Ramos (cell line): ENCODE measurements at regions not wholly inside any gene's neighbourhood (a gene's known extent, or its start where the extent isn't known, plus 50 kb on each side); places are given as distances from the start of the nearest gene placed in this dataset.

ENCODE experiments used
- in situ Hi-C: fragments of 300-500 bp; cut with MboI; formaldehyde crosslinking; loops from one replicate; pipeline ENCODE4 v1.14.3; 2022; ENCODE audit warnings: low sequenced_read_pairs; ENCODE audit not compliant: unreplicated experiment

GRCh38 chr20:11651647-11652046, 266.0 kb upstream of the BTBD3 start:
- in situ Hi-C loops: no loop called here

DNA sequence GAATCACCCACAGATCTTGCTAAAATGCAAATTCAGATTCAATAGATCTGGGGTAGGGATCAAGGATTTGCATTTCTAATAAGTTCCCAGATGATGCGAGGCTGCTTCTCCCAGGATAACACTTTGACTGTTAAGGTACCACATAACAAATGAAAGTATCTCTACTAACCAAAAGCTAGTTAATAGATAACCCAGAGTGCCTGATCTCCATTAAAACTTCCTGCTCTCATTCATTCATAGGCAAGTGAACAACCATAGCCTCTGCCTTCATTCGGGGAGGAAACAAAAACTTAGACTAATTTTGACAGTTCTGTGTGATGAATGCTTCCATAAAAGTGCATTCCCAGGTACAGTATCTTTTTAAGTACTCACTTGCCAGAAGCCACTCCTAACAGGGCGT, 265.6 kb upstream of the BTBD3 start:
- in situ Hi-C loops: no loop called here

DNA sequence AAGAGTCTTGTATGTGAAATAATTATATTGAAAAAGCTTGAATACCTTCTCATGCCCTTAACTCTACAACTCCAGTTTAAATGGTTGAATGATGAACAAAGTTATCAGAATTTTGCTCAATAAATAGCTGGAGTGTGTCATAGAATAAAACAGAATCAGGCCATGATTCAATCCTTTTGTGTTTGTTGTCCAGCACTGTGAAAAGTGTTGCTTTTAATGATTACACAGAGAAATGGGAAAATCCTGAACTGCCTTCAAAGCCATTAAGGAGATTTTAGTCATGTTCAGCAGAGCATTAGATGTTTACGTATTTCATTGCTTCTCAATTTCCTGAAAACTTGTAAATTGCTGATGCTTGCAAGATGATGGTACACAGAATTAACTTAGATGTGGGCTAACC, 262.9 kb upstream of the BTBD3 start:
- in situ Hi-C loops: no loop called here

- in situ Hi-C loops: no loop called here
These were observed 257.0 kb upstream of the BTBD3 start for GRCh38 chr20:11660673-11661072.

- in situ Hi-C loops: no loop called here
These were observed 246.6 kb upstream of the BTBD3 start for GRCh38 chr20:11671015-11671511.

DNA sequence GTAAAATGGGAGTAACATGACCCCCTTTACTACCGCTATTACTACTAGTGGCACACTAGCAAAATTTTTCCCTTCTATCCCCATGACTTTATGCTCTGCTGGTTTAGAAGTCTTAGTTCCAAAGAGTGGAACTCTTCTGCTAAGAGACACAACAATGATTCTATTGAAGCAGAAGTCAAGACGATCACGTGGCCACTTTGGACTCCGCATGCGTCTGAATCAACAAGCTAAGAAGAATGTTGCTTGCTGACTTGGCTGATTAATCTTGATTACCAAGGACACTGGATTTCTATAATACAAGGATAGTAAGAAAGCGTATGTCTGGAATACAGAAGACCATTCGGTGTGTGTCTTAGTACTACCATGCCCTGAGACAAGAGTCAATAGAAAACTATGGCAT, 244.7 kb upstream of the BTBD3 start:
- in situ Hi-C loops: no loop called here

GRCh38 chr20:11675920-11676629, 241.6 kb upstream of the BTBD3 start:
- in situ Hi-C loops: no loop called here

DNA sequence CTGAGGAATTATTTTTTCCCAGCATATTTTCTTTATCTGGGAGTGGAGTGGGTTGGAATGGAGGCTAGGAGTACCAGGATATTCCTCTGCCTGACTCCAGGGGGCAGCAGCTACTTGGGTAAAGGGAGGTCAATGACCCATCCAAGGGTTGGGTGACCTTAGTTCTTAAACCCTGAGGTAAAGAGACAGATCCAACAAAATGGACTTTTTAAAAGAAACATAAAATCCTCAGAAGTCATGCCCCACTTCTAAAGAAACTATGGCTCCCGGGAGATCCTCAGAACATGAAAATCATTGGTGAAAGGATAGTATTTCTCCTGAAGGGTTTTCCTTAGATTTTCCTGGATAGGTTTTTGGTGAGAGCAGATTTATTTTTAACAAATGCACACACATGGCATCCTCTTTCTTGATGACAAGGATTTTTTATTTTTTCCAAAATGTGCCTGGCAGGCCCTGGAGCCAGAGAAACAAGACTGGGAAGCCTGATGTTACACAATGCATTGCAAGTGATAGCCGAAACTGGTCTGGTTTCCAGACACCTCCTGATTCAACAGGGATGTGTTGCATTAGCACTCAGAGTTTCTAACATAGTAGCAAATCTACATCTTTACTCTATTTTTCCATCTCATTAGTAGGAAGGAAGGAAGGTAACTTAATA, 240.9 kb upstream of the BTBD3 start:
- in situ Hi-C loops: no loop called here

DNA sequence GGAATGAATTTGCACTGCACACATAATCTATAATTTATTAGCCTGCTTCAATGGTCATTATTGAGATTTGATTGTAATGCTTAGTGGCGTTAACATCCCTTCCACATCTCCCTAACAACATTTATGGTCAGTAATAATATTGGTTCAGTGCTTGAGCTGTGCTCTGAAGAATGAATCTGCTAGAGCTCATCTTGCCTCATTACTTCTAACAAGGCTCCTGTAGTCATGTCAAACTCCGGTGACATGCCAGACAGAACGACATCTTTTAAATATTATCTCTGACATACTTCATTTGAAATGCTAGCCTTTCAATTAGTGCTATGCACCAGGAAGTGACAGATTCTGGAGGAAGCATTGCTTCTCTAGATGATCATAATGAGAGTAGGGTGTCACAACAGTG, 240.3 kb upstream of the BTBD3 start:
- in situ Hi-C loops: no loop called here

DNA sequence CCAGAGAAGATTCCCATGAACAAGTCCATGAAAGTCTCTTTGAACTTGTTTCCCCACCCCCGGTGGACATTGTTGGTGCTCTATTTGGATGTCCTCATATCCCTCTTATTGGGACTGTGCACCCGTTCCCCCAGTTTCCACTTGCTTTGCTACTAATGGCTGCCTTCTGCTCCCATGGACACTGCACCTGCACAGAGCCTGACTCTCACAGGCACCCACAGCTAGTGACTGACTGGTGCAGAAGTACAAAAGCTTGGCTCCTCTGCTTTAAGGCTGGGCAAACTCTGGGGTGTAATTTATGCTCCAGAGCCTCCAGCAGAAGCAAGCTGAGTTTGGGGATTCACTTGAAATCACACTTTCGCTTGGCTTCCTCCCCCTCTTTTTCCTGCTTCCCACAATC, 239.9 kb upstream of the BTBD3 start:
- in situ Hi-C loops: no loop called here

GRCh38 chr20:11682285-11682684, 235.4 kb upstream of the BTBD3 start:
- in situ Hi-C loops: no loop called here

DNA sequence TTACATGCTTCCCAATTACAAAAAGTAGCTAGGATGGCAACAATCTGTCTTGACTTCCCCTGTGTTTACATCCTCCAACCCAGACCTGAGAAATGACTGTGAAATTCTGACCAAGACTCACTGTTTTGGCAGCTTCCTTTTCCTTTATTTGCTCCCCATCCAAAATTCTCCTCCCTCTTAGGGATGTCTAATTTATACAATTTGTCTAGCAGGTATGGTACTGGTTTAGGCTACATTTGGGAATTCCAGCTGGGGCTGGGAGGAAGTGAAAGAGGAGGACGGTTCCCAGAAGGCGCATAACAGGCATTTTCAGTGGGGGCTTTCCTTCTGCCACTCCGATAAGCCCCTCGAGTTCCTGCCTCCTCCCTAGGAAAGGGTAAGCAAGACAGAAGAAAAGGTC, 231.5 kb upstream of the BTBD3 start:
- in situ Hi-C loops: no loop called here

GRCh38 chr20:11686820-11687543, 230.7 kb upstream of the BTBD3 start:
- in situ Hi-C loops: no loop called here

DNA sequence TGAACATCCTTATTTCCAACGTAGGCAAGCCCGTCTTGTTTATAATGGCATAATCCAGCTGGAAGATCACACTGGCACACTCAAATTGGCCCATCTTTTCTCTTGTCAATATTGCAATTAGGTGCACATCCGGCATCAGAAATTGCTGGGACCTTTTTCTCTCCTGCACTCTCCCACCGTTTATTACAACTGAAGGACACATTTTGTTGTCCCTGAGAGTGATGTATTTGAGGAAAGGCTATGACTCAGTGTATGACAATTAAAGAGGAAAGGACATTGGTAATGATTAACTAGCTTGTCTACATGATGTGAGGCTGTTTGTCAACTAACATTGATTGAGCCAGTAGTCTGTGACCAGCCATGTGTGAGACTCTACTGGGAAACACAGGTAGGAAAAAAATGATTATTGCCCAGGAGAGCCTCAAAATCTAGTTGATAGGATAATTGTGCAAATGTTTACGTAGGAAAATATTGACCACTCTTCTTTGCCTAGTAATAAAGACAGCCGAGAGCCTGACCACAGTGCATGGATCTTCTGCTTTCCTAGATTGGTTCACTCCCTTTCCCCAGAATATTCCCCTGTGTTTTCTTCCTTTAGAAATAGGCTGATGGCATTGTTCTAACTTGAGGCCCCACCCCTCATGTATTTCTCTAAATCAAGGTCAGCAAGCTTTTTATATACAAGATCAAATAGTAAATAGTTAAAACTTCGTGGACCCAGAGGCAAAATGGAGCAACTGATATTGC, 230.0 kb upstream of the BTBD3 start:
- in situ Hi-C loops: no loop called here

DNA sequence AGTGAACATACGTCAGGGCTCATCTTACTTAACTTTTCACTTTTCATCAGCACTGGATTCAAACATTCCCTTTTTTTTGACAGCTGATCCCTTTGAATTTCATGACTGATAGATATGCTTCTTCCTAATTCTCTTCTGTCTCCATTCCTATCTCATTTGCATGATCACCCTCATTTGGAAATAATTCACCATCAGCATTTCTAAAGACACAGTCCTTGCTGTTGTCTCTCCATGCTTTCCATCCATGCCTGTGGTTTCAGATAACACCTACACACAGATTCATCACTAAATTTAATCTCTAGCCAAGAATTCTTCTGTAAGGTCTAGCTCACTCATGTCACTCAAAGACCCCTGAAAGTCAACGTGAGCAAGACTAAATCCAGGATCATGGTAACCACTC, 228.4 kb upstream of the BTBD3 start:
- in situ Hi-C loops: no loop called here

DNA sequence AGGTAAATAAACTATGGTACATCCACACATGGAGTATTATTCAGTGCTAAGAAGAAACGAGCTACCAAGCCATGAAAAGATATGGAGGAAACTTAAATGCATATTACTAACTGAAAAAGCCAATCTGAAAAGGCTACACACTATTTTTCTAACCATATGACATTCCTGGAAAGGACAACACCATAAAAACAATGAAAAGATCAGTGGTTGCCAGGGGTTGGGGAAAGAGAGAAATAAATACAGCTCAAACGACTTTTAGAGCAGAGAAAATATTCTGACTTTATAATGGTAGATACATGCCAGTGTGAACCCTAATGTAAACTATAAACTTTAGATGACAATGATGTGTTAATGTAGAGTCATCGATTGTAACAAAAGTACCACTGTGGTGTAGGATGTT, 225.9 kb upstream of the BTBD3 start:
- in situ Hi-C loops: no loop called here

DNA sequence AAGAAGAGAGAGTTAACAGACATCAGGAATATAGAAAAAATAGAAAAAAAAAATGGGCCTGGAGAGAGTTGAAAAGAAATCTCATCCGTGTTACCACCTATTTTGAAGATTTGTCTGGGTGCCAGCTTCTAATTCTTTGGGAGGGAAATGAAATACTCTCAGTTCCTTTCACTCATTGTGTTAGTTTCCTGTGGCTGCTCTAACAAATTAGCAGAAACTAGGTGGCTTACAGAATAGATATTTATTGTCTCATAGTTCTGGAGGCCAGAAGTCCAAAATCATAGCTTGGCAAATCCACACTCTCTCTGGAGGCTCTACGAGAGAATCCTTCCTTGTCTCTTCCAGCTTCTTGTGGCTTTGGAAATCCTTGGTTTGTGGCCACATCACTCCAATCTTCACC, 225.1 kb upstream of the BTBD3 start:
- in situ Hi-C loops: no loop called here

DNA sequence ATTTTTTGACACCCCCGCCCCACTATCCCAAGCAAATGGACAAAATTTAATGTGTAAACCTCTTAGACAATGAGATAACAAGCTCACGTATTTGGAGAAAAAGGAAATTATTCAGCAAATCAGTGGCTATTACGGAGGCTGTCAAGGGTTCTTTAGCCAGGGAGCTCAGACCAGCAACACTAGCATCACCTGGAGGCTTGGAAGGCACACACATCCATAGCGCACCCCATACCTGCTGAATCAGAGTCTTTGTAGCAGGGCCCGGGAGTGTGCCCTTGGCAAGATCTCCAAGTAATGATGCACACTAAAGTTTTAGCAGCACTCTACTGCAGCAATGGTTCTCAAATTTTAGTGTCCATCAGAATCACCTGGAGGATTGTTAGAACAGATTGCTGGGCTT, 223.2 kb upstream of the BTBD3 start:
- in situ Hi-C loops: no loop called here

GRCh38 chr20:11697055-11697454, 220.6 kb upstream of the BTBD3 start:
- in situ Hi-C loops: no loop called here

- in situ Hi-C loops: no loop called here
These were observed 220.0 kb upstream of the BTBD3 start for GRCh38 chr20:11697646-11698045.

GRCh38 chr20:11698124-11698523, 219.6 kb upstream of the BTBD3 start:
- in situ Hi-C loops: no loop called here
